Endothelial cell (in vitro differentiated cells): ENCODE measurements at regions not wholly inside any gene's neighbourhood (a gene's known extent, or its start where the extent isn't known, plus 50 kb on each side); places are given as distances from the start of the nearest gene placed in this dataset.

Experiments used
- DNase-seq: peaks from one replicate; pipeline ENCODE4 v3.0.0; 2021; ENCODE audit warnings: low spot score
- H3K27ac Mint-ChIP-seq: one replicate; pipeline ENCODE4 v1.8.0; 2021; ENCODE audit warnings: mixed read lengths, inconsistent platforms; ENCODE audit not compliant: unreplicated experiment
- H3K27me3 Mint-ChIP-seq: one replicate; pipeline ENCODE4 v1.8.0; 2021; ENCODE audit warnings: mild to moderate bottlenecking, moderate library complexity, mixed read lengths, inconsistent platforms; ENCODE audit not compliant: unreplicated experiment
- H3K36me3 Mint-ChIP-seq: one replicate; pipeline ENCODE4 v1.8.0; 2021; ENCODE audit warnings: mild to moderate bottlenecking, low read depth, mixed read lengths, inconsistent platforms; ENCODE audit not compliant: unreplicated experiment
- H3K4me1 Mint-ChIP-seq: one replicate; pipeline ENCODE4 v1.8.0; 2021; ENCODE audit warnings: mild to moderate bottlenecking, mixed read lengths, inconsistent platforms; ENCODE audit not compliant: unreplicated experiment
- H3K4me3 Mint-ChIP-seq: one replicate; pipeline ENCODE4 v1.8.0; 2021; ENCODE audit warnings: mild to moderate bottlenecking, mixed read lengths, inconsistent platforms; ENCODE audit not compliant: unreplicated experiment
- H3K9me3 Mint-ChIP-seq: one replicate; pipeline ENCODE4 v1.8.0; 2021; ENCODE audit warnings: mixed read lengths, inconsistent platforms; ENCODE audit not compliant: unreplicated experiment
- TF ChIP-seq, protein P1 (sequence below): fragments of 200-600 bp; sonication (generic); IDR thresholded peaks from one replicate; pipeline ENCODE4 v1.5.0; 2021; ENCODE audit warnings: antibody characterized with exemption; ENCODE audit not compliant: unreplicated experiment

DNA sequence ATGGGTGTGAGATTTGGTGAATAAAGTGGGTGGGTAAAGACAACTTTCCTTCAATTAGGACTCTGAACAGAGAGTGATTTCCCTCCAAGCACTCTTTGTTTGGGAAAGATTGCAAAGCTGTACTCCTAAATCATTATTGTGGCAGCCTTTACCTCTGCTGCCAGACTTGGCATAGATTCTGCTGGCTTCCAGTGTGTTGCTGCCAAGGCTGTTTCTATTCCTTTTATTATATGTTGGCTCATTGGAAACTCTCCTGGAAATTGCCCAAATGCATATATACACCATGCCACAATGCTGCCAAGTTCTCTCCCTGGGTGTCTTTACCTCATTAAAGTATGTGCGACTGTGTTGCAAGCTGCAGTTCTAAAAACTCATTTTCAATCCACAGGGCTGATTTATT lies 668.0 kb downstream of the MRPL39 start:
- TF ChIP-seq, protein P1, sequence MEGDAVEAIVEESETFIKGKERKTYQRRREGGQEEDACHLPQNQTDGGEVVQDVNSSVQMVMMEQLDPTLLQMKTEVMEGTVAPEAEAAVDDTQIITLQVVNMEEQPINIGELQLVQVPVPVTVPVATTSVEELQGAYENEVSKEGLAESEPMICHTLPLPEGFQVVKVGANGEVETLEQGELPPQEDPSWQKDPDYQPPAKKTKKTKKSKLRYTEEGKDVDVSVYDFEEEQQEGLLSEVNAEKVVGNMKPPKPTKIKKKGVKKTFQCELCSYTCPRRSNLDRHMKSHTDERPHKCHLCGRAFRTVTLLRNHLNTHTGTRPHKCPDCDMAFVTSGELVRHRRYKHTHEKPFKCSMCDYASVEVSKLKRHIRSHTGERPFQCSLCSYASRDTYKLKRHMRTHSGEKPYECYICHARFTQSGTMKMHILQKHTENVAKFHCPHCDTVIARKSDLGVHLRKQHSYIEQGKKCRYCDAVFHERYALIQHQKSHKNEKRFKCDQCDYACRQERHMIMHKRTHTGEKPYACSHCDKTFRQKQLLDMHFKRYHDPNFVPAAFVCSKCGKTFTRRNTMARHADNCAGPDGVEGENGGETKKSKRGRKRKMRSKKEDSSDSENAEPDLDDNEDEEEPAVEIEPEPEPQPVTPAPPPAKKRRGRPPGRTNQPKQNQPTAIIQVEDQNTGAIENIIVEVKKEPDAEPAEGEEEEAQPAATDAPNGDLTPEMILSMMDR: no peak
- H3K4me1 Mint-ChIP-seq: no peaks in the 10 kb centered on the region
- H3K27ac Mint-ChIP-seq: no peak overlapping the region
- H3K36me3 Mint-ChIP-seq: no peaks in the 10 kb centered on the region
- H3K9me3 Mint-ChIP-seq: no peaks in the 10 kb centered on the region
- H3K27me3 Mint-ChIP-seq: no peaks in the 10 kb centered on the region
- no peak for DNase-seq
- no peak overlapping the region for H3K4me3 Mint-ChIP-seq

DNA sequence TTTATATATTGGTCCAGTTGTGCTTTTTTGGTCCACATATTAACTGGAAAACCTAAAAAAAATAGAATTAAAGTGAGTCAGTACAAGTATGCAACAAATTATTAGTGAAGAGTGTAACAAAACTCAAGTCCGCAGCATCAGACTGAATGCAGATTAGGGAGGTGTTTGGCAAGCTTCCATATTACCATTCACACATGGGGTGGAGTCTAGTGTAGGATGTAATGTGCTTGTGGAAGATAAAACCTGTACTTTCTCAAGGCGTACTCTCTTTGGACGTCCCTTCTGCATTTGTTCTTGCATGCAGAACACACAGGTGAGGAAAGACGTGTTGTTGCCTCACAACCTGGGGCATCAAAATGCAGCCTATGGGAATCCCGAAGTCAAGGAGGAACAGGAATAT lies 668.7 kb downstream of the MRPL39 start:
- Mint-ChIP-seq H3K36me3 (no peaks in the 10 kb centered on the region), H3K27me3 (no peaks in the 10 kb centered on the region), H3K4me3 (no peak overlapping the region), H3K4me1 (no peaks in the 10 kb centered on the region), H3K9me3 (no peaks in the 10 kb centered on the region), H3K27ac (no peak overlapping the region)
- DNase-seq: no peak
- TF ChIP-seq, protein P1: no peak

DNA sequence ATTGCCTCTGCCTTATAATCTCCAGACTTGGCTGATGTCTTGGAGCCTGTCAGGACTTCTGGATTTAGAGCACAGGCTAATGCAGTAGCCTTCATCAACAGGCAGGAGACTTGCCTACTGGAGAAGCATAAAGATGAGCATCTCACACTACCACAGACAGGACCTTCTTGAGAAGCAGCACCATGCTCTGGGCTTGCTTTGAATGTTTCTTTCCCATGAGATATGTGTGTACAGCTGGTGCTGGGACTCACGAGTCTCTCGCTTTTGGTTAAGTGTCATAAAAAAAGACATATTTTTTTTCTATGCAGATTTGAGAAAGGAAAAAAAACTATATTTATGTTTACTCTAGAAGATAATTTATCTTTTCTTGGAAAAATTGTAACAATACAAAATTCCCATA lies 671.3 kb downstream of the MRPL39 start:
- DNase-seq: no peak
- Mint-ChIP-seq H3K4me1 (no peaks in the 10 kb centered on the region), H3K4me3 (no peak overlapping the region), H3K9me3 (no peaks in the 10 kb centered on the region), H3K27ac (no peak overlapping the region), H3K36me3 (no peaks in the 10 kb centered on the region), H3K27me3 (peaks cover 1% of the 10 kb centered on the region)
- TF ChIP-seq, protein P1: no peak

DNA sequence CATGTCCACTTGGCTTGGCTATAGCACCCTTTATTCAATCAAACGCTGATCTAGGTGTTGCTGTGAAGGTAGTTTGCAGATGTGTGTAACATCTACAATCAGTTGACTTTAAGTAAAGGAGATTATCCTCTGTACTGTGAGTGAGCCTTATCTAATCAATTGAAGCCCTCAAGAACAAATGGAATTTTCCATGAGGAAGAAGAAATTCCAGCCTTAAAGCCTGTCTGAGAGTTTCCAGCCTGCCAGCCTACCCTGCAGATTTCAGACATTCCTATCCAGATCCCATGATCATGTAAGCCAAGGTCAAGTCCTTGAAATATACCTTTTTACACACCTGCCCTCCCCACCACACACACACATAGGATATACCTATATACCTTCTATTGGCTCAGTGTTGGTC lies 696.7 kb downstream of the MRPL39 start:
- no peak overlapping the region for H3K4me3 Mint-ChIP-seq
- no peak overlapping the region for H3K27ac Mint-ChIP-seq
- H3K27me3 Mint-ChIP-seq: no peaks in the 10 kb centered on the region
- DNase-seq: no peak
- TF ChIP-seq, protein P1: no peak
- no peaks in the 10 kb centered on the region for H3K36me3 Mint-ChIP-seq
- no peaks in the 10 kb centered on the region for H3K9me3 Mint-ChIP-seq
- H3K4me1 Mint-ChIP-seq: no peaks in the 10 kb centered on the region

DNA sequence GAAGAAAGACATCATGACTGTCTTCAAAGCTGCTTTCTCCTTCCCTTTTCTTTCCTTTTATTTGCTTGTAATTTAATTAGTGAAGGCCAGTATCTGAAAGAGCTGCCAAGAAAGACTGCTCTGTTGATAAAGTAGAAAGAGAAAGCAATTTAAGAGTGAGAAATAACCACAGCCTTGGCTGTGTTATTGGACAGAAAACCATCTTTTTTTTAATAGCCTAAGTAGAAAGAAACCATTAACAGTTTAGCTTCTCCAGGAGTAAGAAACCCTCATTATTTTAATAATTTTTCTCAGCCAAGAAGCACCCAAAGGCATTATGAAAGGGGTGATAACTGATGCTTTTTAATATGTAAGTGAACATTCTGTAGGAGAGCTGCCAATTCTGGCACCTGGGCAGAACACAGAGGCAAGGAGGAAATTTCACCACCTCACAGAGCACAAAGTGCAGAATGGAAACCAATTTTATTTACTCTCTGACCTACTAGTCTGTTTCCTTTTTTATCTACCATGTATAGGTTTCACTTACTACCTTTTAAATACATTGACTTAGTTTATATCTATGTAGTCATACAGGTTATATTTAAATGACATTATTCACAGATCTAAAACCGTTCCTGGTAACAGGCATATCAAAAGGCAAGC lies 703.2 kb downstream of the MRPL39 start:
- no peak for DNase-seq
- no peaks in the 10 kb centered on the region for H3K36me3 Mint-ChIP-seq
- H3K27me3 Mint-ChIP-seq: no peaks in the 10 kb centered on the region
- H3K27ac Mint-ChIP-seq: no peak overlapping the region
- H3K4me1 Mint-ChIP-seq: no peaks in the 10 kb centered on the region
- TF ChIP-seq, protein P1: no peak
- no peak overlapping the region for H3K4me3 Mint-ChIP-seq
- no peaks in the 10 kb centered on the region for H3K9me3 Mint-ChIP-seq
